NOMO-1 treated with DMSO at 0.1 percent for 48 hours (cell line): ENCODE measurements at regions not wholly inside any gene's neighbourhood (a gene's known extent, or its start where the extent isn't known, plus 50 kb on each side); places are given as distances from the start of the nearest gene placed in this dataset.
"Not testable (repeated sequence)": the region's sequence is repeated elsewhere in the genome, so short reads cannot be mapped to it uniquely, and the experiment has no call there.

Experiments used
- DNase-seq: peaks from one replicate; lab custom pipeline; 2025; ENCODE audit not compliant: unreplicated experiment; lab: John Stamatoyannopoulos, UW

- no peak for DNase-seq
Observed at GRCh38 chr12:78331753-78332152, 501.1 kb downstream of the NAV3 start.

GRCh38 chr12:78338054-78338785, 507.5 kb downstream of the NAV3 start:
- no peak for DNase-seq

- no peak for DNase-seq
Observed at GRCh38 chr12:78340406-78340805, 509.7 kb downstream of the NAV3 start.

- no peak for DNase-seq
Observed at GRCh38 chr12:78343657-78344056, 513.0 kb downstream of the NAV3 start.

- DNase-seq = no peak
Observed at GRCh38 chr12:78359520-78359919, 505.1 kb upstream of the SYT1 start.

- no peak for DNase-seq
Observed at GRCh38 chr12:78361683-78362082, 502.9 kb upstream of the SYT1 start.

GRCh38 chr12:78371284-78371683, 493.3 kb upstream of the SYT1 start:
- no peak for DNase-seq

- DNase-seq = no peak
Observed at GRCh38 chr12:78375461-78375860, 489.1 kb upstream of the SYT1 start.

GRCh38 chr12:78376257-78376656, 488.3 kb upstream of the SYT1 start:
- DNase-seq = no peak

GRCh38 chr12:78379065-78379464, 485.5 kb upstream of the SYT1 start:
- not testable (repeated sequence) for DNase-seq

GRCh38 chr12:78383414-78383813, 481.2 kb upstream of the SYT1 start:
- DNase-seq = no peak

- no peak for DNase-seq
Observed at GRCh38 chr12:78384541-78384940, 480.0 kb upstream of the SYT1 start.

GRCh38 chr12:78385541-78385940, 479.0 kb upstream of the SYT1 start:
- no peak for DNase-seq

GRCh38 chr12:78386871-78387270, 477.7 kb upstream of the SYT1 start:
- no peak for DNase-seq

GRCh38 chr12:78387721-78388120, 476.9 kb upstream of the SYT1 start:
- no peak for DNase-seq

GRCh38 chr12:78388461-78388860, 476.1 kb upstream of the SYT1 start:
- DNase-seq = no peak

GRCh38 chr12:78390920-78391319, 473.7 kb upstream of the SYT1 start:
- no peak for DNase-seq

GRCh38 chr12:78392918-78393317, 471.7 kb upstream of the SYT1 start:
- DNase-seq = peak; percentile 29

GRCh38 chr12:78395961-78396360, 468.6 kb upstream of the SYT1 start:
- DNase-seq = no peak

- DNase-seq = no peak
Observed at GRCh38 chr12:78396538-78396937, 468.0 kb upstream of the SYT1 start.

GRCh38 chr12:78398750-78399149, 465.8 kb upstream of the SYT1 start:
- no peak for DNase-seq

GRCh38 chr12:78402366-78403134, 462.0 kb upstream of the SYT1 start:
- no peak for DNase-seq

GRCh38 chr12:78403136-78403535, 461.4 kb upstream of the SYT1 start:
- no peak for DNase-seq
